ENCODE measurements at regions not wholly inside any gene's neighbourhood (a gene's known extent, or its start where the extent isn't known, plus 50 kb on each side); places are given as distances from the start of the nearest gene placed in this dataset.

- peak; percentile 6; the same call in 1 of the 2 replicates for TF ChIP-seq CEBPB (IDR thresholded peaks at IDR 0.05; ENCODE audit: borderline replicate concordance, low read depth, low read length)
- peak; percentile 99 for TF ChIP-seq ZNF687 (CRISPR knock-in tag; IDR thresholded peaks at IDR 0.05)
- TF ChIP-seq YEATS2 (CRISPR knock-in tag; IDR thresholded peaks at IDR 0.05; ENCODE audit: borderline replicate concordance) = no peak; the same call in 1 of the 2 replicates
- no peak for TF ChIP-seq PHB2 (IDR thresholded peaks at IDR 0.05; ENCODE audit: partially characterized antibody)
- peak; percentile 73 for TF ChIP-seq SALL1 (CRISPR knock-in tag; IDR thresholded peaks at IDR 0.05)
- TF ChIP-seq HES4 (CRISPR knock-in tag; IDR thresholded peaks at IDR 0.05; ENCODE audit: borderline replicate concordance) = no peak
- TF ChIP-seq ZNF432 (CRISPR knock-in tag; IDR thresholded peaks at IDR 0.05; ENCODE audit: borderline replicate concordance) = no peak
- no peak for TF ChIP-seq ZBTB1 (CRISPR knock-in tag; IDR thresholded peaks at IDR 0.05; ENCODE audit: borderline replicate concordance)
- no peak for TF ChIP-seq ZNF468 (CRISPR knock-in tag; IDR thresholded peaks at IDR 0.05)
- TF ChIP-seq XBP1 (CRISPR knock-in tag; IDR thresholded peaks at IDR 0.05) = no peak
- TF ChIP-seq CREB3 (CRISPR knock-in tag; IDR thresholded peaks at IDR 0.05) = no peak
- TF ChIP-seq STAT6 (CRISPR knock-in tag; IDR thresholded peaks at IDR 0.05; ENCODE audit: borderline replicate concordance) = no peak
- peak; percentile 38; the same call in 1 of the 2 replicates for TF ChIP-seq NFKB2 (CRISPR knock-in tag; IDR thresholded peaks at IDR 0.05; ENCODE audit: borderline replicate concordance)
- no peak for TF ChIP-seq FOXO4 (CRISPR knock-in tag; conservative IDR thresholded peaks at IDR 0.05)
- no peak for TF ChIP-seq SRF (IDR thresholded peaks at IDR 0.05; ENCODE audit: low read depth, low read length)
- no peak for TF ChIP-seq REL (CRISPR knock-in tag; conservative IDR thresholded peaks at IDR 0.05)
- peak; percentile 55; the same call in 1 of the 2 replicates for TF ChIP-seq ZSCAN9 (CRISPR knock-in tag; IDR thresholded peaks at IDR 0.05; ENCODE audit: borderline replicate concordance)
- no peak for TF ChIP-seq ZNF841 (CRISPR knock-in tag; IDR thresholded peaks at IDR 0.05; ENCODE audit: borderline replicate concordance)
- TF ChIP-seq ZSCAN21 (CRISPR knock-in tag; IDR thresholded peaks at IDR 0.05; ENCODE audit: borderline replicate concordance) = no peak; the same call in 1 of the 2 replicates
Observed at GRCh38 chr1:234980645-234981396, 147.8 kb downstream of the TOMM20 start (continued).
